Thymus (tissue), 11 donors: ENCODE measurements at regions not wholly inside any gene's neighbourhood (a gene's known extent, or its start where the extent isn't known, plus 50 kb on each side); places are given as distances from the start of the nearest gene placed in this dataset.

ENCODE experiments used
- DNase-seq, 9 donors: peaks; one replicate each; pipeline ENCODE4 v3.0.0-alpha.2; 2013; ENCODE audit warnings: low spot score in 9 of 9, low read depth in 6 of 9, missing footprints in 1 of 9
- H3K27ac ChIP-seq, 2 donors: one replicate each; pipeline ENCODE4 v1.5.1; 2013; ENCODE audit warnings: control low read depth in 1 of 2, low read depth in 1 of 2, low read length in 1 of 2, mild to moderate bottlenecking in 1 of 2, moderate library complexity in 1 of 2
- H3K27me3 ChIP-seq, 2 donors: one replicate each; pipeline ENCODE4 v1.5.1; 2013; ENCODE audit warnings: low read length in 1 of 2; ENCODE audit not compliant: control insufficient read depth in 2 of 2, insufficient read depth in 1 of 2
- H3K36me3 ChIP-seq, 2 donors: one replicate each; pipeline ENCODE4 v1.5.1; 2013; ENCODE audit warnings: low read length in 1 of 2, mild to moderate bottlenecking in 1 of 2, moderate library complexity in 1 of 2; ENCODE audit not compliant: control insufficient read depth in 2 of 2, insufficient read depth in 2 of 2
- H3K4me1 ChIP-seq, 2 donors: one replicate each; pipeline ENCODE4 v1.5.1; 2013; ENCODE audit warnings: low read length in 2 of 2; ENCODE audit not compliant: control insufficient read depth in 2 of 2, insufficient read depth in 2 of 2
- H3K4me3 ChIP-seq, 2 donors: one replicate each; pipeline ENCODE4 v1.5.1; 2013; ENCODE audit warnings: low read length in 2 of 2, control low read depth in 1 of 2, mild to moderate bottlenecking in 1 of 2
- H3K9me3 ChIP-seq, 2 donors: one replicate each; pipeline ENCODE4 v1.5.1; 2013; ENCODE audit warnings: low read length in 1 of 2, mild to moderate bottlenecking in 1 of 2; ENCODE audit not compliant: control insufficient read depth in 2 of 2, insufficient read depth in 1 of 2
- WGBS: extraction: QIAGEN DNeasy Blood & Tissue Kit; methylation state at CpG from one replicate; pipeline ENCODE4 v1.1.7; 2013; 5-methylcytosine and 5-hydroxymethylcytosine counted together
- donor health status: healthy.

- Histone ChIP-seq H3K4me1 (no peaks in the 10 kb centered on the region), H3K9me3 (no peaks in the 10 kb centered on the region), H3K36me3 (no peaks in the 10 kb centered on the region), H3K27ac (no peak overlapping the region), H3K27me3 (no peaks in the 10 kb centered on the region), H3K4me3 (no peak overlapping the region)
- no peak for DNase-seq
- 77% methylated on average over 5 of the region's 5 CpGs for WGBS
Measured at GRCh38 chr14:38723959-38724358, 379.1 kb downstream of the SEC23A start.

- no peak for DNase-seq
- Histone ChIP-seq H3K27ac (no peak overlapping the region), H3K4me1 (no peaks in the 10 kb centered on the region), H3K9me3 (no peaks in the 10 kb centered on the region), H3K27me3 (no peaks in the 10 kb centered on the region), H3K36me3 (no peaks in the 10 kb centered on the region), H3K4me3 (no peak overlapping the region)
- 100% methylated on average over 1 of the region's 1 CpG for WGBS
Measured at GRCh38 chr14:38723277-38723676, 379.8 kb downstream of the SEC23A start.

- no peaks in the 10 kb centered on the region for H3K4me1 ChIP-seq
- no peak overlapping the region for H3K4me3 ChIP-seq
- H3K9me3 ChIP-seq = no peaks in the 10 kb centered on the region
- H3K27ac ChIP-seq = no peak overlapping the region
- no peaks in the 10 kb centered on the region for H3K36me3 ChIP-seq
- WGBS = 50% methylated on average over 4 of the region's 4 CpGs
- no peaks in the 10 kb centered on the region for H3K27me3 ChIP-seq
- DNase-seq = peak; percentile 39 to 85 (median 65)
Measured at GRCh38 chr14:38721822-38722431, 381.1 kb downstream of the SEC23A start.

GRCh38 chr14:38718519-38718918 lies 384.5 kb downstream of the SEC23A start:
- 93% methylated on average over 2 of the region's 2 CpGs for WGBS
- no peak for DNase-seq

GRCh38 chr14:38716926-38717325 lies 386.1 kb downstream of the SEC23A start:
- no peaks in the 10 kb centered on the region for H3K36me3 ChIP-seq
- WGBS = 25% methylated on average over 3 of the region's 3 CpGs

More at GRCh38 chr14:38718519-38718918, 384.5 kb downstream of the SEC23A start:
- Histone ChIP-seq H3K27me3 (no peaks in the 10 kb centered on the region), H3K27ac (no peak overlapping the region), H3K4me1 (no peaks in the 10 kb centered on the region), H3K9me3 (no peaks in the 10 kb centered on the region), H3K36me3 (no peaks in the 10 kb centered on the region), H3K4me3 (no peak overlapping the region)

GRCh38 chr14:38710881-38711280 lies 392.2 kb downstream of the SEC23A start:
- no peak for DNase-seq
- 75% methylated on average over 3 of the region's 3 CpGs for WGBS
- Histone ChIP-seq H3K27me3 (no peaks in the 10 kb centered on the region), H3K36me3 (no peaks in the 10 kb centered on the region), H3K9me3 (no peaks in the 10 kb centered on the region), H3K27ac (no peak overlapping the region), H3K4me3 (no peak overlapping the region), H3K4me1 (no peaks in the 10 kb centered on the region)

More at GRCh38 chr14:38716926-38717325, 386.1 kb downstream of the SEC23A start:
- Histone ChIP-seq H3K4me1 (no peaks in the 10 kb centered on the region), H3K9me3 (no peaks in the 10 kb centered on the region), H3K4me3 (no peak overlapping the region), H3K27me3 (no peaks in the 10 kb centered on the region), H3K27ac (no peak overlapping the region)
- DNase-seq = no peak

- no peak for DNase-seq
- Histone ChIP-seq H3K27ac (no peak overlapping the region), H3K36me3 (no peaks in the 10 kb centered on the region), H3K9me3 (no peaks in the 10 kb centered on the region), H3K27me3 (no peaks in the 10 kb centered on the region), H3K4me3 (no peak overlapping the region), H3K4me1 (no peaks in the 10 kb centered on the region)
- 89% methylated on average over 6 of the region's 6 CpGs for WGBS
Measured at GRCh38 chr14:38710196-38710595, 392.8 kb downstream of the SEC23A start.

- Histone ChIP-seq H3K4me1 (no peaks in the 10 kb centered on the region), H3K9me3 (no peaks in the 10 kb centered on the region), H3K4me3 (no peak overlapping the region), H3K36me3 (no peaks in the 10 kb centered on the region), H3K27me3 (no peaks in the 10 kb centered on the region), H3K27ac (no peak overlapping the region)
- 97% methylated on average over 5 of the region's 5 CpGs for WGBS
- no peak for DNase-seq
Measured at GRCh38 chr14:38705220-38705619, 397.8 kb downstream of the SEC23A start.

- Histone ChIP-seq H3K9me3 (no peaks in the 10 kb centered on the region), H3K27ac (no peak overlapping the region), H3K27me3 (no peaks in the 10 kb centered on the region), H3K4me3 (no peak overlapping the region), H3K4me1 (no peaks in the 10 kb centered on the region), H3K36me3 (no peaks in the 10 kb centered on the region)
- DNase-seq = no peak
- WGBS = 96% methylated on average over 1 of the region's 1 CpG
Measured at GRCh38 chr14:38704220-38704619, 398.8 kb downstream of the SEC23A start.
